ENCODE measurements at regions not wholly inside any gene's neighbourhood (a gene's known extent, or its start where the extent isn't known, plus 50 kb on each side); places are given as distances from the start of the nearest gene placed in this dataset.

DNA sequence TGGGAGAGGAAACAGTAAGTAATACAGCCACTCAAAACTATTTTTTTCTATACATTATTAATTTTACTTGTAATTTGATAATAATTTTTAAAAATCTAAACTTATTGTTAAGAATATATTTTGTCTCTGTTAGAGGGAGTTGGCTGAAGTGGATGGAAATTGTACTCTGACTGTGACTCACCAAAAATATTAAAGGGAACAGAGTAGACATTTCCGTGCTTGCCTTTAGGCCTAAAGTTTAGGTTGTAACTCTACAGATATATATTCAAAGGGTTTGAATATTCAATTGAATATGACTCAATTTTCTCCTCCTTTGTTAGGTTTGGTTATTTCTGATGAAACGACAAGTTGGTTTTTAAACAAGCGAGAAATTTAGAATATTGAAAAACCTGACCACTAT lies 128.3 kb upstream of the PITX2 start:
- Histone ChIP-seq H3K27ac (no peak overlapping the region), H3K36me3 (replicated peaks) (no peaks in the 10 kb centered on the region), H3K27me3 (replicated peaks) (no peaks in the 10 kb centered on the region), H3K4me3 (ENCODE audit: low read depth, low read length) (no peak overlapping the region)
- in situ Hi-C loops (cut with HindIII; ENCODE audit: low pct_ligation_motif_present, low sequenced_read_pairs), result no loop called here
- TF ChIP-seq, protein P1, sequence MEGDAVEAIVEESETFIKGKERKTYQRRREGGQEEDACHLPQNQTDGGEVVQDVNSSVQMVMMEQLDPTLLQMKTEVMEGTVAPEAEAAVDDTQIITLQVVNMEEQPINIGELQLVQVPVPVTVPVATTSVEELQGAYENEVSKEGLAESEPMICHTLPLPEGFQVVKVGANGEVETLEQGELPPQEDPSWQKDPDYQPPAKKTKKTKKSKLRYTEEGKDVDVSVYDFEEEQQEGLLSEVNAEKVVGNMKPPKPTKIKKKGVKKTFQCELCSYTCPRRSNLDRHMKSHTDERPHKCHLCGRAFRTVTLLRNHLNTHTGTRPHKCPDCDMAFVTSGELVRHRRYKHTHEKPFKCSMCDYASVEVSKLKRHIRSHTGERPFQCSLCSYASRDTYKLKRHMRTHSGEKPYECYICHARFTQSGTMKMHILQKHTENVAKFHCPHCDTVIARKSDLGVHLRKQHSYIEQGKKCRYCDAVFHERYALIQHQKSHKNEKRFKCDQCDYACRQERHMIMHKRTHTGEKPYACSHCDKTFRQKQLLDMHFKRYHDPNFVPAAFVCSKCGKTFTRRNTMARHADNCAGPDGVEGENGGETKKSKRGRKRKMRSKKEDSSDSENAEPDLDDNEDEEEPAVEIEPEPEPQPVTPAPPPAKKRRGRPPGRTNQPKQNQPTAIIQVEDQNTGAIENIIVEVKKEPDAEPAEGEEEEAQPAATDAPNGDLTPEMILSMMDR (IDR thresholded peaks at IDR 0.05; ENCODE audit: low read depth, low read length, missing control alignments), result no peak
- no peak for DNase-seq

DNA sequence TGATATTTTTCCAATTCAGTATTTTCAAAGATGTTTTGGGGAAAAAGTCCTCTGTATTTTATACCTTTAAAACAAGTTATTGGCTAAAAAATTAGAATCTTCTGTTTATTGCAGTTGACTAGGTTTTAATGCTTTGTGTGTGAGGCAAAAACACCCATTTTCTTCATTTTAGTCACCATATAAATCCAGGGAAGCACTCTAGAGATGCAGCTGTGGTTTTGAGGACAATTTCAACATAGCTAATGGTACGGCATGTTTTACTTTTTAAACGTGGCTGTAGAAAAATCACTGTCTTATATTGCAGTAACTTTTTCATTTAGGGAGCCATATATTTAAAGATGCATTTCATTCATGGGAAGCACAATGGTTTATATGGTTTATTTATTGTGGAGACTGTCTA lies 129.1 kb upstream of the PITX2 start:
- H3K27me3 ChIP-seq (replicated peaks), result no peaks in the 10 kb centered on the region
- no peak overlapping the region for H3K4me3 ChIP-seq (ENCODE audit: low read depth, low read length)
- no peaks in the 10 kb centered on the region for H3K36me3 ChIP-seq (replicated peaks)
- TF ChIP-seq, protein P1 (IDR thresholded peaks at IDR 0.05; ENCODE audit: low read depth, low read length, missing control alignments), result no peak
- no peak for DNase-seq
- in situ Hi-C loops (cut with HindIII; ENCODE audit: low pct_ligation_motif_present, low sequenced_read_pairs), result no loop called here
- no peak overlapping the region for H3K27ac ChIP-seq

- DNase-seq, result no peak
- Histone ChIP-seq H3K27ac (no peak overlapping the region), H3K4me3 (ENCODE audit: low read depth, low read length) (no peak overlapping the region), H3K36me3 (replicated peaks) (no peaks in the 10 kb centered on the region), H3K27me3 (replicated peaks) (no peaks in the 10 kb centered on the region)
- TF ChIP-seq, protein P1 (IDR thresholded peaks at IDR 0.05; ENCODE audit: low read depth, low read length, missing control alignments), result no peak
- in situ Hi-C loops (cut with HindIII; ENCODE audit: low pct_ligation_motif_present, low sequenced_read_pairs), result no loop called here
These were observed 130.6 kb upstream of the PITX2 start for GRCh38 chr4:110753466-110753865.

DNA sequence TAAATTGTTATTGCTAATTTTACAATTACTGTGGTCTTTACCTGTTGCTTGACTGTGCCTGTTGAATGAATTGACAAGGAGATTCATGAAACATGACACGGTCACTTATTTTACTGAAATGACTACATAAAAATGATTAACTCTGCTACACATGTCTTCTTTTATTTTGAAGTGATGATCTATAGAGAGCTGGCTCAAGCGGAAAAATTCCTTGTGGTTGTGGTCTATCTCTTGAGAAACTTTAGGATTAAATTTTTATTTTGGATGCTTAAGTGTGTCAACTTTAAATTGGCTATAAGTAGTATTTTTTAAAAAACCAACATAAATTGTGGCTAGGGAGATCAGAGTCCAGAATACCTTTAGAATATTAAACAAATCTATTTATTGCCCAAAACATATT lies 131.8 kb upstream of the PITX2 start:
- no peak for DNase-seq
- in situ Hi-C loops (cut with HindIII; ENCODE audit: low pct_ligation_motif_present, low sequenced_read_pairs), result no loop called here

DNA sequence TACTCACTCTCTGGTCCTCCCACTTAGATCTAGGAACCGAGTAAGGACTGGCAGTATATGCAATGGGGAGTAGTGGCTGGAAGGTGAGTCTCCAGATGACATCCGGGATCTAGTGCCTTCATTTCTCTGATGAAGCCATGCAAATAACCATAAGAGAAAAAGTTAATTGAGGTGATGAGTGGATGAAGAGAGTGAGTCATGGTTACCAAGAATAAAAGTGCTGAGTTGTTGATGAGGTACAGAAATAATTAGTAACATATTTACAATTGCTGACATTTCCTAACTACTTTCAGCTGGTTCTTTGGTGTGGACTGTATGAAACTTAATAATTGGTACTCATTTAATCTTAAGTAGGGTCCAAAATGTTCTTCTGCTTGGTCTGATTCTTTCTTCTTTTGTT lies 146.7 kb upstream of the PITX2 start:
- no peak overlapping the region for H3K4me3 ChIP-seq (ENCODE audit: low read depth, low read length)
- in situ Hi-C loops (cut with HindIII; ENCODE audit: low pct_ligation_motif_present, low sequenced_read_pairs), result no loop called here

More for the DNA sequence above, 131.8 kb upstream of the PITX2 start:
- Histone ChIP-seq H3K27ac (no peak overlapping the region), H3K36me3 (replicated peaks) (no peaks in the 10 kb centered on the region), H3K27me3 (replicated peaks) (no peaks in the 10 kb centered on the region), H3K4me3 (ENCODE audit: low read depth, low read length) (no peak overlapping the region)
- TF ChIP-seq, protein P1 (IDR thresholded peaks at IDR 0.05; ENCODE audit: low read depth, low read length, missing control alignments), result no peak

GRCh38 chr4:110770353-110770752 lies 147.5 kb upstream of the PITX2 start:
- TF ChIP-seq, protein P1 (IDR thresholded peaks at IDR 0.05; ENCODE audit: low read depth, low read length, missing control alignments), result no peak
- no peak overlapping the region for H3K27ac ChIP-seq
- no peaks in the 10 kb centered on the region for H3K27me3 ChIP-seq (replicated peaks)
- no peak for DNase-seq
- H3K36me3 ChIP-seq (replicated peaks), result no peaks in the 10 kb centered on the region
- in situ Hi-C loops (cut with HindIII; ENCODE audit: low pct_ligation_motif_present, low sequenced_read_pairs), result no loop called here
- no peak overlapping the region for H3K4me3 ChIP-seq (ENCODE audit: low read depth, low read length)

More for the DNA sequence above, 146.7 kb upstream of the PITX2 start:
- H3K27ac ChIP-seq, result no peak overlapping the region
- H3K36me3 ChIP-seq (replicated peaks), result no peaks in the 10 kb centered on the region
- TF ChIP-seq, protein P1 (IDR thresholded peaks at IDR 0.05; ENCODE audit: low read depth, low read length, missing control alignments), result no peak
- H3K27me3 ChIP-seq (replicated peaks), result no peaks in the 10 kb centered on the region
- no peak for DNase-seq

Measured in brain microvascular endothelial cell (primary cell).